DND-41 (cell line): ENCODE measurements at regions not wholly inside any gene's neighbourhood (a gene's known extent, or its start where the extent isn't known, plus 50 kb on each side); places are given as distances from the start of the nearest gene placed in this dataset.

ENCODE experiments used
- ATAC-seq: fragments of 200-7000 bp; cut with Tn5 transposase; 3 replicates; pipeline ENCODE4 v1.9.1; 2021; ENCODE audit warnings: low read depth; ENCODE audit not compliant: insufficient read depth
- DNase-seq: peaks from one replicate; pipeline ENCODE4 v3.0.0-alpha.2; 2020
- H2AFZ ChIP-seq: 2 replicates; pipeline ENCODE4 v1.6.0; 2012; ENCODE audit warnings: low read depth, low read length
- H3K27ac ChIP-seq: 2 replicates; pipeline ENCODE4 v1.5.1; 2012; ENCODE audit warnings: low read length, inconsistent platforms
- H3K27me3 ChIP-seq: fragments of 200-600 bp; sonication (generic); 2 replicates; pipeline ENCODE4 v1.6.0; 2012; ENCODE audit warnings: low read length, mild to moderate bottlenecking, inconsistent platforms; ENCODE audit not compliant: insufficient read depth, poor library complexity
- H3K36me3 ChIP-seq: 2 replicates; pipeline ENCODE4 v1.5.1; 2012; ENCODE audit warnings: low read length, inconsistent platforms; ENCODE audit not compliant: insufficient read depth
- H3K4me1 ChIP-seq: 2 replicates; pipeline ENCODE4 v1.5.1; 2012; ENCODE audit warnings: mild to moderate bottlenecking, low read length; ENCODE audit not compliant: insufficient read depth
- H3K4me2 ChIP-seq: 2 replicates; pipeline ENCODE4 v1.6.0; 2012; ENCODE audit warnings: mild to moderate bottlenecking, moderate library complexity, low read length, inconsistent platforms; ENCODE audit not compliant: insufficient read depth
- H3K4me3 ChIP-seq, 2 experiments: fragments of 200-600 bp in 1 of 2; shearing (Covaris generic) in 1 of 2; 2 replicates each; pipeline ENCODE4 v1.5.1; 2012 to 2016; ENCODE audit warnings: inconsistent platforms in 2 of 2, low read length in 2 of 2, mild to moderate bottlenecking in 2 of 2, low read depth in 1 of 2, moderate library complexity in 1 of 2
- H3K79me2 ChIP-seq: 2 replicates; pipeline ENCODE4 v1.6.0; 2012; ENCODE audit warnings: low read length, inconsistent platforms; ENCODE audit not compliant: insufficient read depth
- H3K9ac ChIP-seq: 2 replicates; pipeline ENCODE4 v1.6.0; 2012; ENCODE audit warnings: low read depth, mild to moderate bottlenecking, inconsistent platforms, low read length, moderate library complexity
- H3K9me3 ChIP-seq: 2 replicates; pipeline ENCODE4 v1.5.1; 2012; ENCODE audit warnings: low read length, moderate library complexity, mild to moderate bottlenecking, inconsistent platforms; ENCODE audit not compliant: insufficient read depth, severe bottlenecking
- H4K20me1 ChIP-seq: 2 replicates; pipeline ENCODE4 v1.6.0; 2012; ENCODE audit warnings: low read length; ENCODE audit not compliant: insufficient read depth
- EZH2 ChIP-seq: IDR thresholded peaks from 3 replicates; pipeline ENCODE4 v1.6.1; 2012; ENCODE audit warnings: borderline replicate concordance, low read depth, mild to moderate bottlenecking, moderate library complexity, low read length, inconsistent platforms; ENCODE audit not compliant: severe bottlenecking
- TF ChIP-seq, protein P1 (sequence below): IDR thresholded peaks from 2 replicates; pipeline ENCODE4 v1.5.1; 2012; ENCODE audit warnings: borderline replicate concordance, low read length, moderate library complexity, mild to moderate bottlenecking; ENCODE audit not compliant: poor library complexity, severe bottlenecking; ENCODE audit errors: extremely low read depth

DNA sequence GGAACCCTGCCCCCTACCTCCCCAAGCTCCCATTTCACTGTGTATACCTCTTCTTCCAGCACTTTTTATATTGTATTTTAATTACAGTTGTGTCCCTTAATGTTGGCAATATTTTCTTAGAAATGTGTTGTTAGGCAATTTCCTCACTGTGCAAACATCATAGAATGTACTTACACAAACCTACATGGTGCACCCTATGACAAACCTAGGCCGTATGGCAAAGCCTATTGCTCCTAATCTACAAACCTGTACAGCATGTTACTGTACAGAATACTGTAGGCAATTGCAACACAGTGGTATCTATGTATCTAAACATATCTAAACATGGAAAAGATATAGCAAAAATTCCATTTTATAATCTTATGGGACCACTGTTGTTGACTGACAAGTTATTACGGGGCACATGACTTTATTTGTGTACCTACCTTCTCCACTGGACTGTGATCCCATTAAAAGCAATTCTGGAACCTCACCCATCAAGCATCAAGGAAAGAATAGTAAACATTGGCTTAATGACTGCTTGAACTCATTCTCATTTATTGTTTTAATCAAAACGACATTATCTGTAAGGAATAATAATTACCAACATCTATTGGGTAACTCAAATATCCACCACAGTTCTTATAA, 1641.5 kb upstream of the ZEB2 start:
- Histone ChIP-seq H3K27me3 (no peaks in the 10 kb centered on the region), H3K9me3 (no peaks in the 10 kb centered on the region)

DNA sequence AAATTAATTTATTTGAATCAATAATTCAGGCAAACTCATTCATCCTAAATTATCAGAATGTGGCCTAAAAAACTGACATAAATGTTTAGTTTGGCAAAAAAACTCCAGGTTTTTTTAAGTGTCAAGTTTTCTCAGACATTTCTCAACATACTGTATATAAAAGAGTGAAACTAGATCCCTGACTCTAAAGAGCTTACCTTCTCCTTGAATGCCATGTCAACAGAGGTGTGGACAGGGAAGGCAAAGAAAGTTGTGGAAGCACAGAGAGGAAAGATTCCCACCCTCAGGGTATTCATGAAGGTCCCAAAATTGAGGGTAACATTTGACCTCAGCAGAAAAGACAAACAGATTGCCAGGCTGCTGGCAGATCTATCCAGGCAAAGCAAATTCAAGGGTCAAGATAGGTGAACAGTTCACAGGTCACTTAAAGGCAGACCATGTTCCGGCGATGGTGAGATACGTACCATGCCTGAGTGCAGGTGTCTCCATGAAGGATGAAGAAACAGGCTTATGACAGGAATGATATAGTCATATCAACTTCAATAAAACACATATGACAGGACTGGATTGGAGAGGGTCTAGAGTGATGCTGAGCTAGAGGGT, 1638.3 kb upstream of the ZEB2 start:
- TF ChIP-seq, protein P1, sequence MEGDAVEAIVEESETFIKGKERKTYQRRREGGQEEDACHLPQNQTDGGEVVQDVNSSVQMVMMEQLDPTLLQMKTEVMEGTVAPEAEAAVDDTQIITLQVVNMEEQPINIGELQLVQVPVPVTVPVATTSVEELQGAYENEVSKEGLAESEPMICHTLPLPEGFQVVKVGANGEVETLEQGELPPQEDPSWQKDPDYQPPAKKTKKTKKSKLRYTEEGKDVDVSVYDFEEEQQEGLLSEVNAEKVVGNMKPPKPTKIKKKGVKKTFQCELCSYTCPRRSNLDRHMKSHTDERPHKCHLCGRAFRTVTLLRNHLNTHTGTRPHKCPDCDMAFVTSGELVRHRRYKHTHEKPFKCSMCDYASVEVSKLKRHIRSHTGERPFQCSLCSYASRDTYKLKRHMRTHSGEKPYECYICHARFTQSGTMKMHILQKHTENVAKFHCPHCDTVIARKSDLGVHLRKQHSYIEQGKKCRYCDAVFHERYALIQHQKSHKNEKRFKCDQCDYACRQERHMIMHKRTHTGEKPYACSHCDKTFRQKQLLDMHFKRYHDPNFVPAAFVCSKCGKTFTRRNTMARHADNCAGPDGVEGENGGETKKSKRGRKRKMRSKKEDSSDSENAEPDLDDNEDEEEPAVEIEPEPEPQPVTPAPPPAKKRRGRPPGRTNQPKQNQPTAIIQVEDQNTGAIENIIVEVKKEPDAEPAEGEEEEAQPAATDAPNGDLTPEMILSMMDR, result no peak
- no peak for TF ChIP-seq EZH2
- no peaks in the 10 kb centered on the region for H3K79me2 ChIP-seq
- no peaks in the 10 kb centered on the region for H3K4me1 ChIP-seq
- no peaks in the 10 kb centered on the region for H3K27me3 ChIP-seq
- no peaks in the 10 kb centered on the region for H3K9me3 ChIP-seq
- DNase-seq (no peak), ATAC-seq (no peak)
- H3K36me3 ChIP-seq, result no peaks in the 10 kb centered on the region
- no peak overlapping the region for H3K4me3 ChIP-seq
- no peak overlapping the region for H2AFZ ChIP-seq
- no peak overlapping the region for H3K9ac ChIP-seq
- no peak overlapping the region for H3K27ac ChIP-seq
- H4K20me1 ChIP-seq, result no peaks in the 10 kb centered on the region
- no peak overlapping the region for H3K4me2 ChIP-seq

More for the DNA sequence above, 1641.5 kb upstream of the ZEB2 start:
- no peaks in the 10 kb centered on the region for H3K79me2 ChIP-seq
- no peak overlapping the region for H2AFZ ChIP-seq
- no peaks in the 10 kb centered on the region for H3K4me1 ChIP-seq
- no peaks in the 10 kb centered on the region for H4K20me1 ChIP-seq
- no peak for ATAC-seq
- H3K27ac ChIP-seq, result no peak overlapping the region
- no peak overlapping the region for H3K9ac ChIP-seq
- H3K4me2 ChIP-seq, result no peak overlapping the region
- TF ChIP-seq EZH2, result no peak
- TF ChIP-seq, protein P1, result no peak
- no peaks in the 10 kb centered on the region for H3K36me3 ChIP-seq
- H3K4me3 ChIP-seq, result no peak overlapping the region
- DNase-seq, result no peak

DNA sequence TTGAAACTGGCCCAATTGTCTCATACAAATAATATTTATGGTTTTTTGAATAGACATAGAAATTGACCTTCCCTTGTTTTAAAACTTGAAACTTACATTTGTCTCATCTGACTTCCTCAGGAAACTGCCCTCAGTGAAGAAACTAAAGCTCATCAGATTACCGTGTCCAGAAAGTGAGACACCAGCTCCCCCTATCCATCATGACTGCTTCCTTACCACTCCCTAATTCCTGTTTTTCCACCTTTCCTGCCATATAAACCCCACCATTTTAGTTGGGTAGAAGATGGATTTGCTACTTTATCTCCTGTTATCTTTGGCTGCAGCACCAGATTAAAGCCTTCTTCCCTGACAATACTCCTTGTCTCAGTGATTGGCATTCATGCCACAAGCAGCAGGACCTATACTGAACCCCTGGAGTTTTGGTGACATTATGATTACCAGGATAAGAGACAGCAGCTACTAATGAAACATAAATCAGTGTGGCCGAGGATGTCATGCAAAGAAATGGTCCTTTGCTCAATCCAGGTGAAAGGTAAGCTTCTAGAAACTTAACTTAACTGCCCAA, 1627.6 kb upstream of the ZEB2 start:
- no peaks in the 10 kb centered on the region for H3K36me3 ChIP-seq
- H3K27ac ChIP-seq, result no peak overlapping the region
- no peak overlapping the region for H2AFZ ChIP-seq
- no peaks in the 10 kb centered on the region for H3K79me2 ChIP-seq
- no peaks in the 10 kb centered on the region for H3K4me1 ChIP-seq
- no peak for ATAC-seq
- H3K4me3 ChIP-seq, result no peak overlapping the region
- TF ChIP-seq, protein P1, result peak; percentile 3
- TF ChIP-seq EZH2, result no peak
- no peak overlapping the region for H3K9ac ChIP-seq
- H3K4me2 ChIP-seq, result no peak overlapping the region
- no peaks in the 10 kb centered on the region for H3K9me3 ChIP-seq
- DNase-seq, result no peak
- no peaks in the 10 kb centered on the region for H3K27me3 ChIP-seq
- H4K20me1 ChIP-seq, result no peaks in the 10 kb centered on the region
